Kidney epithelial cell (primary cell): ENCODE measurements at regions not wholly inside any gene's neighbourhood (a gene's known extent, or its start where the extent isn't known, plus 50 kb on each side); places are given as distances from the start of the nearest gene placed in this dataset.
A peak's percentile ranks its signal among the peaks of the same experiment; 100 is the strongest.

ENCODE experiments used
- DNase-seq: peaks from one replicate; pipeline ENCODE4 v3.0.0-alpha.2; 2010; ENCODE audit warnings: low read depth
- H3K27me3 ChIP-seq: 2 replicates; pipeline ENCODE4 v1.6.0; 2011; ENCODE audit warnings: low read length; ENCODE audit not compliant: control insufficient read depth, insufficient read depth
- H3K36me3 ChIP-seq: 2 replicates; pipeline ENCODE4 v1.5.1; 2011; ENCODE audit warnings: low read length; ENCODE audit not compliant: control insufficient read depth, insufficient read depth
- H3K4me3 ChIP-seq: 2 replicates; pipeline ENCODE4 v1.5.1; 2011; ENCODE audit warnings: low read depth, mild to moderate bottlenecking, control low read depth, low read length
- CTCF ChIP-seq: IDR thresholded peaks from 2 replicates; pipeline ENCODE4 v1.5.1; 2011; ENCODE audit warnings: mild to moderate bottlenecking, moderate library complexity, low read length, control low read depth, inconsistent platforms; ENCODE audit not compliant: insufficient read depth, poor library complexity, severe bottlenecking

DNA sequence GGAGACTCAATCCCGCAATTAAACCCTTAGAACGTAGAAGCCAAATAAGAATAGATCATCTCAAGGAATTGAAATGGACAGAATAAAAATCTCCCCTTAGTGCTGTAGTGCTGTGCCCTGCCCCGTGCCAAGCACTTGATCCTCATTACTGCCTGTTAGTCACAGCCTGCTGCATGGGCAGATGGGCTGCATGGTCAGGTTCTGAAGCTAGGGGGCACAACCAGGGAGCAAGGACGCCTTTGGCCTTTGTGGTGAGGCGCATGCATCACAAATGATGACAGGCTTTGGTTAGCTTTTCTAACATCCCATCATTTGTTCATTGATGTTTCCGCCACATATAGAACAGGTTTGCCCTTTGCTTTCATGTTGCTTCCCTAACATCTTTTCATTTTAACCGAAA, 336.3 kb upstream of the ADAMTS9 start:
- no peak for DNase-seq
- Histone ChIP-seq H3K4me3 (no peak overlapping the region), H3K36me3 (no peaks in the 10 kb centered on the region), H3K27me3 (no peaks in the 10 kb centered on the region)
- no peak for TF ChIP-seq CTCF

DNA sequence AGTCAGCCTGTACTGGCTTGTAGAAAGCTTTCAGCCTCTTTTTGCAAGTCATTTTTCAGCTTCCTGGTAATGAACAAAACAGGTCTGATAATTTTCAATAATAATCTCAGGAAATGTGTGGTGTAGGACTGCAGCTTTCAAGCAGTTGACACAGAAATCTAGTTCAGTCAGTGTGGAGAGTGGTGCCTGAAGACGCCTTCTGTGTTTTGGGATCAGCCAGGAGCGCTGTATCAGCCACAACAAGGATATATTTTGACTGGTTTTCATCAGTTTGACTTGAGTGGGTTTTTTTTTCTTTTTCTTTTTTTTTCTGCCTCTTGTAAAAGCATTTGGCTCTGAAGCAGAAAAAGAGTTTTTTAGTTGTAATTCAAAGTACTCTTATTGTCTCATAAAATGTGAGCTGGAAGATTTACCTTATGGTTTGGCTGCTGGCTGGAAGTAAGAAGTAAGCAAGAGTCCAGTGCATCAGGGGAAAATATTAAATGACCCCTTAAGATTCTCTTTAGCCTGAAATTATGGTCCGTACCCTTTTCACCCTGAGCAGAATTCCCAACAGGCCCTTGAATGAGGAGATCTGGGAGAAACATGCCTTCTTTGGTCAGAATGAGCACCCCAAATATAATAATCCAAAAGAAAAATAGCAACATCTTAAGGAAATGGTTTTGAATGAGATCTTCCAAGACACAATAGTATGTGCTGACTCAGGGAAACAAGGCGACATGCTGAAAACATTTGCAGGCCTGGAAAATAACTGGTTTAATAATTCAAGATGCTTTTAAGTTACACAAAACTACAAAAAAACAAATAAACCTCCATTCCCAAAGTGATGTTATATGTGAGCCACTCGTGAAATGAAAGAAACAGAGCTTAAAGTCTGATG, 332.7 kb upstream of the ADAMTS9 start:
- Histone ChIP-seq H3K4me3 (no peak overlapping the region), H3K27me3 (no peaks in the 10 kb centered on the region), H3K36me3 (no peaks in the 10 kb centered on the region)
- no peak for DNase-seq
- TF ChIP-seq CTCF: no peak

GRCh38 chr3:65019443-65020055, 331.7 kb upstream of the ADAMTS9 start:
- H3K27me3 ChIP-seq: no peaks in the 10 kb centered on the region
- no peaks in the 10 kb centered on the region for H3K36me3 ChIP-seq
- peak; percentile 41 for DNase-seq
- no peak for TF ChIP-seq CTCF
- H3K4me3 ChIP-seq: no peak overlapping the region

GRCh38 chr3:65018801-65019200, 331.0 kb upstream of the ADAMTS9 start:
- no peak for DNase-seq
- TF ChIP-seq CTCF: no peak
- Histone ChIP-seq H3K36me3 (no peaks in the 10 kb centered on the region), H3K4me3 (no peak overlapping the region), H3K27me3 (no peaks in the 10 kb centered on the region)

DNA sequence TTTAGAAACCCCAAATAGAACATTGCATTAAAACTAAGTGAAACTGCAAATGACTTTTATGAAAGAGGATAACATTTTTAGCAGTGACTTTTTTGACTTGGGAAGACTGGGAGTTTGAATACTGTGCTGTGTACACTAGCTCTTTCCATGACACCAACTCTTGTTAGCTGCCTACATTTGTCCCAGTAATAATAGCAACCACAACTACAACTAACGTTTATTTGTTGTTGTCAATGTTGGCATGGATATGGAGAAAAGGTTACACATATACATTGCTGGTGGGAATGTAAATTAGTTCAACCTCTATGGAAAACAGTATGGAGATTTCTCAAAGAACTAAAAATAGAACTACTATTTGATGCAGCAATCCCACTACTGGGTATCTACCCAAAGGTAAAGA, 329.6 kb upstream of the ADAMTS9 start:
- H3K4me3 ChIP-seq: no peak overlapping the region

More for the DNA sequence above, 329.6 kb upstream of the ADAMTS9 start:
- no peak for TF ChIP-seq CTCF
- Histone ChIP-seq H3K36me3 (no peaks in the 10 kb centered on the region), H3K27me3 (no peaks in the 10 kb centered on the region)
- no peak for DNase-seq
